ENCODE measurements at regions not wholly inside any gene's neighbourhood (a gene's known extent, or its start where the extent isn't known, plus 50 kb on each side); places are given as distances from the start of the nearest gene placed in this dataset.

DNA sequence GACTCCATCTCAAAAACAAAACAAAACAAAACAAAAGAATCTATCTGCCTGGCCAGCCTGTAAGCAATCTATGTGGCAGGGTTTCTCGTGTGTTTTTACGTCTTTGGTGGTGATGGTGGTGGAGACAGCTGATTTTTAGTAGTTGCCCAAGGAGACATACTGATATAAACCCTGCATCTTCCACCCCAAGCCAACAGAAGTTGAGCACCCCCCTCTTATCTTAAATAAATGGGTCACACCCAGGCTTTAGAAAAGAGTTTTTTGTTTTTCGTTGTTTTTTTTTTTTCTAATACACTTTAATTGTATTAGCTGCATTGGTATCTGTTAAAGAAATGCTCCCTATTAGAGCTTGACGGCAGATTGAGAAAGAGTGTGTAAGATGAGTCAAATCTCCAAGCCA lies 134.7 kb downstream of the GLUL start:
- CTCF ChIA-PET, result no interaction called here
- no peaks in the 10 kb centered on the region for H3K9me2 ChIP-seq (ENCODE audit: insufficient read depth)
- TF ChIP-seq TCF7L2 (IDR thresholded peaks at IDR 0.05; ENCODE audit: borderline replicate concordance, extremely low read depth, insufficient read depth, insufficient read length), result no peak
- TF ChIP-seq JUND (IDR thresholded peaks at IDR 0.05), result no peak
- TF ChIP-seq, protein P1, sequence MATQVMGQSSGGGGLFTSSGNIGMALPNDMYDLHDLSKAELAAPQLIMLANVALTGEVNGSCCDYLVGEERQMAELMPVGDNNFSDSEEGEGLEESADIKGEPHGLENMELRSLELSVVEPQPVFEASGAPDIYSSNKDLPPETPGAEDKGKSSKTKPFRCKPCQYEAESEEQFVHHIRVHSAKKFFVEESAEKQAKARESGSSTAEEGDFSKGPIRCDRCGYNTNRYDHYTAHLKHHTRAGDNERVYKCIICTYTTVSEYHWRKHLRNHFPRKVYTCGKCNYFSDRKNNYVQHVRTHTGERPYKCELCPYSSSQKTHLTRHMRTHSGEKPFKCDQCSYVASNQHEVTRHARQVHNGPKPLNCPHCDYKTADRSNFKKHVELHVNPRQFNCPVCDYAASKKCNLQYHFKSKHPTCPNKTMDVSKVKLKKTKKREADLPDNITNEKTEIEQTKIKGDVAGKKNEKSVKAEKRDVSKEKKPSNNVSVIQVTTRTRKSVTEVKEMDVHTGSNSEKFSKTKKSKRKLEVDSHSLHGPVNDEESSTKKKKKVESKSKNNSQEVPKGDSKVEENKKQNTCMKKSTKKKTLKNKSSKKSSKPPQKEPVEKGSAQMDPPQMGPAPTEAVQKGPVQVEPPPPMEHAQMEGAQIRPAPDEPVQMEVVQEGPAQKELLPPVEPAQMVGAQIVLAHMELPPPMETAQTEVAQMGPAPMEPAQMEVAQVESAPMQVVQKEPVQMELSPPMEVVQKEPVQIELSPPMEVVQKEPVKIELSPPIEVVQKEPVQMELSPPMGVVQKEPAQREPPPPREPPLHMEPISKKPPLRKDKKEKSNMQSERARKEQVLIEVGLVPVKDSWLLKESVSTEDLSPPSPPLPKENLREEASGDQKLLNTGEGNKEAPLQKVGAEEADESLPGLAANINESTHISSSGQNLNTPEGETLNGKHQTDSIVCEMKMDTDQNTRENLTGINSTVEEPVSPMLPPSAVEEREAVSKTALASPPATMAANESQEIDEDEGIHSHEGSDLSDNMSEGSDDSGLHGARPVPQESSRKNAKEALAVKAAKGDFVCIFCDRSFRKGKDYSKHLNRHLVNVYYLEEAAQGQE (IDR thresholded peaks at IDR 0.05; ENCODE audit: low read depth), result no peak

GRCh38 chr1:182255494-182255893 lies 136.1 kb downstream of the GLUL start:
- Histone ChIP-seq H3K27me3 (ENCODE audit: insufficient read depth, low read length) (no peaks in the 10 kb centered on the region), H3K79me2 (ENCODE audit: insufficient read depth, low read length) (no peaks in the 10 kb centered on the region), H3K9ac (ENCODE audit: low read length) (no peak overlapping the region), H4K20me1 (ENCODE audit: insufficient read depth) (no peaks in the 10 kb centered on the region), H3K4me2 (ENCODE audit: low read length) (no peak overlapping the region), H3K36me3 (ENCODE audit: control insufficient read depth in 1 of 2, insufficient read depth in 2 of 2, low read length in 2 of 2) (no peaks in the 10 kb centered on the region), H3K27ac (ENCODE audit: low read depth, low read length) (no peak overlapping the region), H3K4me3 (replicated peaks in 1 of 2; ENCODE audit: low read depth in 1 of 2, low read length in 2 of 2) (no peak overlapping the region), H3K9me2 (ENCODE audit: insufficient read depth) (no peaks in the 10 kb centered on the region), H3K9me3 (ENCODE audit: control insufficient read depth in 1 of 2, insufficient read depth in 1 of 2, low read depth in 1 of 2, low read length in 2 of 2) (no peaks in the 10 kb centered on the region), H3K4me1 (ENCODE audit: control insufficient read depth in 1 of 2, insufficient read depth in 2 of 2, low read length in 2 of 2) (no peaks in the 10 kb centered on the region), H2AFZ (ENCODE audit: low read depth, low read length, poor library complexity, severe bottlenecking) (no peak overlapping the region)
- ChIA-PET CTCF (no interaction called here), RAD21 (ENCODE audit: low non-redundant PET in 1 of 2, low total read pairs in 2 of 2, uncharacterized antibody in 2 of 2, unreplicated experiment in 2 of 2) (no interaction called here), POLR2A (no interaction called here)
- DNase-seq (ENCODE audit: low read depth, low spot score) (no peak), ATAC-seq (no peak)
- BruUV-seq (replicated peaks), result no TSS peak
- intact Hi-C loops (cut with micrococcal nuclease), result no loop called here
- TF ChIP-seq CEBPB (IDR thresholded peaks at IDR 0.05; ENCODE audit: low read depth), result no peak
- TF ChIP-seq, protein P2, sequence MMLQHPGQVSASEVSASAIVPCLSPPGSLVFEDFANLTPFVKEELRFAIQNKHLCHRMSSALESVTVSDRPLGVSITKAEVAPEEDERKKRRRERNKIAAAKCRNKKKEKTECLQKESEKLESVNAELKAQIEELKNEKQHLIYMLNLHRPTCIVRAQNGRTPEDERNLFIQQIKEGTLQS (IDR thresholded peaks at IDR 0.05), result no peak
- TF ChIP-seq CBX3 (IDR thresholded peaks at IDR 0.05; ENCODE audit: low read depth), result no peak
- no peak for TF ChIP-seq YY1 (IDR thresholded peaks at IDR 0.05; ENCODE audit: extremely low read depth, insufficient replicate concordance, low read depth, low read length)
- TF ChIP-seq SRF (IDR thresholded peaks at IDR 0.05; ENCODE audit: low read depth), result no peak
- no peak for TF ChIP-seq RAD21 (IDR thresholded peaks at IDR 0.05; ENCODE audit: low read depth)
- no peak for TF ChIP-seq SIN3A (IDR thresholded peaks at IDR 0.05; ENCODE audit: low read depth)
- TF ChIP-seq, protein P3, sequence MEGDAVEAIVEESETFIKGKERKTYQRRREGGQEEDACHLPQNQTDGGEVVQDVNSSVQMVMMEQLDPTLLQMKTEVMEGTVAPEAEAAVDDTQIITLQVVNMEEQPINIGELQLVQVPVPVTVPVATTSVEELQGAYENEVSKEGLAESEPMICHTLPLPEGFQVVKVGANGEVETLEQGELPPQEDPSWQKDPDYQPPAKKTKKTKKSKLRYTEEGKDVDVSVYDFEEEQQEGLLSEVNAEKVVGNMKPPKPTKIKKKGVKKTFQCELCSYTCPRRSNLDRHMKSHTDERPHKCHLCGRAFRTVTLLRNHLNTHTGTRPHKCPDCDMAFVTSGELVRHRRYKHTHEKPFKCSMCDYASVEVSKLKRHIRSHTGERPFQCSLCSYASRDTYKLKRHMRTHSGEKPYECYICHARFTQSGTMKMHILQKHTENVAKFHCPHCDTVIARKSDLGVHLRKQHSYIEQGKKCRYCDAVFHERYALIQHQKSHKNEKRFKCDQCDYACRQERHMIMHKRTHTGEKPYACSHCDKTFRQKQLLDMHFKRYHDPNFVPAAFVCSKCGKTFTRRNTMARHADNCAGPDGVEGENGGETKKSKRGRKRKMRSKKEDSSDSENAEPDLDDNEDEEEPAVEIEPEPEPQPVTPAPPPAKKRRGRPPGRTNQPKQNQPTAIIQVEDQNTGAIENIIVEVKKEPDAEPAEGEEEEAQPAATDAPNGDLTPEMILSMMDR (IDR thresholded peaks at IDR 0.05 in 2 of 3, conservative IDR thresholded peaks at IDR 0.05 in 1 of 3; ENCODE audit: borderline replicate concordance in 1 of 3, insufficient read depth in 1 of 3, low read depth in 2 of 3, low read length in 2 of 3), result no peak
- no peak for TF ChIP-seq POLR2A (IDR thresholded peaks at IDR 0.05; ENCODE audit: borderline replicate concordance, extremely low read depth, insufficient read depth, insufficient read length)
- TF ChIP-seq ZFX (IDR thresholded peaks at IDR 0.05), result no peak
- TF ChIP-seq POLR2AphosphoS5 (IDR thresholded peaks at IDR 0.05; ENCODE audit: low read depth, low read length), result no peak
- TF ChIP-seq TCF7L2 (IDR thresholded peaks at IDR 0.05; ENCODE audit: borderline replicate concordance, extremely low read depth, insufficient read depth, insufficient read length), result no peak
- TF ChIP-seq EGR1 (IDR thresholded peaks at IDR 0.05; ENCODE audit: low read depth), result no peak

More for the DNA sequence above, 134.7 kb downstream of the GLUL start:
- intact Hi-C loops (cut with micrococcal nuclease), result no loop called here
- no peaks in the 10 kb centered on the region for H3K9me3 ChIP-seq (ENCODE audit: control insufficient read depth in 1 of 2, insufficient read depth in 1 of 2, low read depth in 1 of 2, low read length in 2 of 2)
- no peaks in the 10 kb centered on the region for H3K4me1 ChIP-seq (ENCODE audit: control insufficient read depth in 1 of 2, insufficient read depth in 2 of 2, low read length in 2 of 2)
- no peak overlapping the region for H3K4me2 ChIP-seq (ENCODE audit: low read length)
- ChIA-PET POLR2A (interaction anchor here (0.7 kb wide), 1 partner anchor 16 kb away, joined by 3 read pairs; no protein-coding TSS in a partner anchor), RAD21 (ENCODE audit: low non-redundant PET in 1 of 2, low total read pairs in 2 of 2, uncharacterized antibody in 2 of 2, unreplicated experiment in 2 of 2) (no interaction called here)
- no peak overlapping the region for H2AFZ ChIP-seq (ENCODE audit: low read depth, low read length, poor library complexity, severe bottlenecking)
- no peak overlapping the region for H3K27ac ChIP-seq (ENCODE audit: low read depth, low read length)
- ATAC-seq (no peak), DNase-seq (ENCODE audit: low read depth, low spot score) (no peak)
- no peaks in the 10 kb centered on the region for H3K36me3 ChIP-seq (ENCODE audit: control insufficient read depth in 1 of 2, insufficient read depth in 2 of 2, low read length in 2 of 2)
- H3K9ac ChIP-seq (ENCODE audit: low read length), result no peak overlapping the region
- no TSS peak for BruUV-seq (replicated peaks)
- no peaks in the 10 kb centered on the region for H4K20me1 ChIP-seq (ENCODE audit: insufficient read depth)
- H3K79me2 ChIP-seq (ENCODE audit: insufficient read depth, low read length), result no peaks in the 10 kb centered on the region
- no peak overlapping the region for H3K4me3 ChIP-seq (replicated peaks in 1 of 2; ENCODE audit: low read depth in 1 of 2, low read length in 2 of 2)
- H3K27me3 ChIP-seq (ENCODE audit: insufficient read depth, low read length), result no peaks in the 10 kb centered on the region

Measured in HCT116 (cell line).